KMS-11 (cell line): ENCODE measurements at regions not wholly inside any gene's neighbourhood (a gene's known extent, or its start where the extent isn't known, plus 50 kb on each side); places are given as distances from the start of the nearest gene placed in this dataset.

Experiments used
- H2AFZ ChIP-seq: fragments of 200-600 bp; sonication (generic); 2 replicates; pipeline ENCODE4 v1.6.1; 2016; ENCODE audit warnings: antibody characterized with exemption, mixed run types, low read depth
- H3K27ac ChIP-seq: fragments of 200-600 bp; sonication (generic); 2 replicates; pipeline ENCODE4 v1.6.1; 2016; ENCODE audit warnings: mild to moderate bottlenecking, mixed run types
- H3K27me3 ChIP-seq: fragments of 200-600 bp; sonication (generic); 2 replicates; pipeline ENCODE4 v1.6.1; 2017; ENCODE audit warnings: mild to moderate bottlenecking, low read depth, mixed run types, moderate library complexity; ENCODE audit not compliant: insufficient read depth
- H3K36me3 ChIP-seq: fragments of 200-600 bp; sonication (generic); 2 replicates; pipeline ENCODE4 v1.6.1; 2017; ENCODE audit warnings: mild to moderate bottlenecking, mixed run types; ENCODE audit not compliant: insufficient read depth
- H3K4me1 ChIP-seq: fragments of 200-600 bp; sonication (generic); 2 replicates; pipeline ENCODE4 v1.6.1; 2016; ENCODE audit warnings: mild to moderate bottlenecking, low read depth, mixed run types; ENCODE audit not compliant: poor library complexity, severe bottlenecking
- H3K4me2 ChIP-seq: fragments of 200-600 bp; sonication (generic); 2 replicates; pipeline ENCODE4 v1.7.0; 2016; ENCODE audit warnings: mild to moderate bottlenecking, mixed run types
- H3K4me3 ChIP-seq: fragments of 200-600 bp; sonication (generic); IDR thresholded peaks from 2 replicates; pipeline ENCODE4 v1.6.1; 2017; ENCODE audit warnings: low read depth, low read length, mixed read lengths; ENCODE audit not compliant: insufficient read depth
- H3K79me2 ChIP-seq: fragments of 200-600 bp; sonication (generic); 2 replicates; pipeline ENCODE4 v1.6.1; 2016; ENCODE audit warnings: low read depth, mixed run types; ENCODE audit not compliant: insufficient read depth
- H3K9ac ChIP-seq: fragments of 200-600 bp; sonication (generic); 2 replicates; pipeline ENCODE4 v1.6.1; 2016; ENCODE audit warnings: mild to moderate bottlenecking, mixed run types
- H4K20me1 ChIP-seq: fragments of 200-600 bp; sonication (generic); 2 replicates; pipeline ENCODE4 v1.6.1; 2016; ENCODE audit warnings: mild to moderate bottlenecking, mixed run types; ENCODE audit not compliant: insufficient read depth
- CTCF ChIP-seq: fragments of 200-600 bp; sonication (generic); conservative IDR thresholded peaks from 2 replicates; pipeline ENCODE4 v1.6.1; 2017; ENCODE audit warnings: low read depth, mild to moderate bottlenecking, antibody characterized with exemption, low read length, moderate library complexity, mixed read lengths

GRCh38 chr6:126118936-126119335 lies 132.6 kb downstream of the TRMT11 start:
- H3K27me3 ChIP-seq, result no peaks in the 10 kb centered on the region
- H3K4me3 ChIP-seq, result no peak overlapping the region
- H3K36me3 ChIP-seq, result no peaks in the 10 kb centered on the region
- no peaks in the 10 kb centered on the region for H4K20me1 ChIP-seq
- no peak overlapping the region for H2AFZ ChIP-seq
- TF ChIP-seq CTCF, result no peak
- no peak overlapping the region for H3K27ac ChIP-seq
- H3K79me2 ChIP-seq, result no peaks in the 10 kb centered on the region
- no peak overlapping the region for H3K9ac ChIP-seq
- H3K4me2 ChIP-seq, result no peak overlapping the region
- H3K4me1 ChIP-seq, result no peaks in the 10 kb centered on the region

GRCh38 chr6:126123226-126123625 lies 136.9 kb downstream of the TRMT11 start:
- Histone ChIP-seq H3K4me1 (no peaks in the 10 kb centered on the region), H3K36me3 (no peaks in the 10 kb centered on the region), H4K20me1 (no peaks in the 10 kb centered on the region), H3K4me3 (no peak overlapping the region), H2AFZ (no peak overlapping the region), H3K27ac (no peak overlapping the region), H3K79me2 (no peaks in the 10 kb centered on the region), H3K9ac (no peak overlapping the region), H3K27me3 (no peaks in the 10 kb centered on the region), H3K4me2 (no peak overlapping the region)
- no peak for TF ChIP-seq CTCF

- Histone ChIP-seq H3K4me1 (no peaks in the 10 kb centered on the region), H3K36me3 (no peaks in the 10 kb centered on the region), H3K4me3 (no peak overlapping the region), H3K27me3 (no peaks in the 10 kb centered on the region), H3K79me2 (no peaks in the 10 kb centered on the region), H3K4me2 (no peak overlapping the region), H4K20me1 (no peaks in the 10 kb centered on the region), H3K9ac (no peak overlapping the region), H3K27ac (no peak overlapping the region), H2AFZ (no peak overlapping the region)
- no peak for TF ChIP-seq CTCF
Measured at GRCh38 chr6:126127659-126128058, 141.3 kb downstream of the TRMT11 start.

GRCh38 chr6:126131246-126131645 lies 144.9 kb downstream of the TRMT11 start:
- Histone ChIP-seq H3K4me3 (no peak overlapping the region), H3K9ac (no peak overlapping the region), H3K36me3 (no peaks in the 10 kb centered on the region), H3K27ac (no peak overlapping the region), H3K79me2 (no peaks in the 10 kb centered on the region), H3K4me2 (no peak overlapping the region), H3K4me1 (no peaks in the 10 kb centered on the region), H4K20me1 (no peaks in the 10 kb centered on the region), H3K27me3 (no peaks in the 10 kb centered on the region), H2AFZ (no peak overlapping the region)
- no peak for TF ChIP-seq CTCF

GRCh38 chr6:126133984-126134383 lies 147.6 kb downstream of the TRMT11 start:
- H3K4me1 ChIP-seq, result no peaks in the 10 kb centered on the region
- no peaks in the 10 kb centered on the region for H3K27me3 ChIP-seq
- no peaks in the 10 kb centered on the region for H3K79me2 ChIP-seq
- H3K36me3 ChIP-seq, result no peaks in the 10 kb centered on the region
- H3K9ac ChIP-seq, result no peak overlapping the region
- no peaks in the 10 kb centered on the region for H4K20me1 ChIP-seq
- H3K4me2 ChIP-seq, result no peak overlapping the region
- H2AFZ ChIP-seq, result no peak overlapping the region
- H3K4me3 ChIP-seq, result no peak overlapping the region
- no peak overlapping the region for H3K27ac ChIP-seq
- no peak for TF ChIP-seq CTCF
